NCI-H1092 (cell line): ENCODE measurements at regions not wholly inside any gene's neighbourhood (a gene's known extent, or its start where the extent isn't known, plus 50 kb on each side); places are given as distances from the start of the nearest gene placed in this dataset.

ENCODE experiments used
- DNase-seq: peaks from one replicate; lab custom pipeline; 2025; lab: John Stamatoyannopoulos, UW

GRCh38 chr6:104574135-104574750 is 285.5 kb downstream of the HACE1 start:
- no peak for DNase-seq

GRCh38 chr6:104573350-104573749 is 286.4 kb downstream of the HACE1 start:
- no peak for DNase-seq

- no peak for DNase-seq
Measured at GRCh38 chr6:104572901-104573300, 286.8 kb downstream of the HACE1 start.

- DNase-seq: no peak
Measured at GRCh38 chr6:104566411-104566810, 293.3 kb downstream of the HACE1 start.

GRCh38 chr6:104563306-104563705 is 296.4 kb downstream of the HACE1 start:
- no peak for DNase-seq

- no peak for DNase-seq
Measured at GRCh38 chr6:104559435-104560202, 300.1 kb downstream of the HACE1 start.

- DNase-seq: no peak
Measured at GRCh38 chr6:104558746-104559145, 301.0 kb downstream of the HACE1 start.

- no peak for DNase-seq
Measured at GRCh38 chr6:104548297-104548696, 311.4 kb downstream of the HACE1 start.

- no peak for DNase-seq
Measured at GRCh38 chr6:104541411-104541810, 318.3 kb downstream of the HACE1 start.

GRCh38 chr6:104540743-104541142 is 319.0 kb downstream of the HACE1 start:
- DNase-seq: no peak

- DNase-seq: no peak
Measured at GRCh38 chr6:104539173-104539572, 320.5 kb downstream of the HACE1 start.

- no peak for DNase-seq
Measured at GRCh38 chr6:104537872-104538271, 321.8 kb downstream of the HACE1 start.

- DNase-seq: no peak
Measured at GRCh38 chr6:104537180-104537579, 322.5 kb downstream of the HACE1 start.

GRCh38 chr6:104532462-104532861 is 327.3 kb downstream of the HACE1 start:
- DNase-seq: no peak

GRCh38 chr6:104531646-104532045 is 328.1 kb downstream of the HACE1 start:
- no peak for DNase-seq

- no peak for DNase-seq
Measured at GRCh38 chr6:104527761-104528415, 331.8 kb downstream of the HACE1 start.

- DNase-seq: no peak
Measured at GRCh38 chr6:104527311-104527710, 332.4 kb downstream of the HACE1 start.

GRCh38 chr6:104526376-104526775 is 333.3 kb downstream of the HACE1 start:
- DNase-seq: peak; percentile 1

GRCh38 chr6:104525677-104526322 is 333.9 kb downstream of the HACE1 start:
- peak; percentile 62 for DNase-seq

- DNase-seq: no peak
Measured at GRCh38 chr6:104522533-104522932, 337.2 kb downstream of the HACE1 start.

- no peak for DNase-seq
Measured at GRCh38 chr6:104521176-104521575, 338.5 kb downstream of the HACE1 start.

GRCh38 chr6:104519566-104519965 is 340.2 kb downstream of the HACE1 start:
- DNase-seq: no peak

- DNase-seq: no peak
Measured at GRCh38 chr6:104509355-104509754, 350.4 kb downstream of the HACE1 start.
